ENCODE measurements at regions not wholly inside any gene's neighbourhood (a gene's known extent, or its start where the extent isn't known, plus 50 kb on each side); places are given as distances from the start of the nearest gene placed in this dataset.

DNA sequence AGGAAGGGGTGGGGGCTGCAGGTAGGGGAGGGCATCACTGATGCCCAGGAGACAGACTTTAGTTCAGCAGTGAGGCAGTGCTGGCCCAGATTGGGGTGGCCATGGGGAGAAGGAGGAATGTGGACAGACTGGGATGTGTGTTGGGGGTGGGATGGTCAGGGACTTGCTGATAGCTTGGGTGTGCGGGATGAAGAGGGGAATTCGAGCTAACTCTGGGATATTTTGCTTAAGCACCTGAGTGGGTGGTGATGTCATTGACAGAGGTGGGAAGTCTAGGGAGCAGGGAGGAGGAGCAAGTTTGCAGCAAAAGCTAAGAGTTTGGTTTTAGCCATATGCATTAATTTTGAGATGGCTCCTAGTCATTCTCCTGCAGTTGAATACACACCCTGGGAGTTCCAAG, 207.5 kb downstream of the RPLP1 start:
- no peaks in the 10 kb centered on the region for H3K36me3 Mint-ChIP-seq
- TF ChIP-seq CREB1 (CRISPR knock-in tag; IDR thresholded peaks at IDR 0.05) = no peak
- no peak for TF ChIP-seq ESRRA (CRISPR knock-in tag; IDR thresholded peaks at IDR 0.05; ENCODE audit: borderline replicate concordance)
- no peak for TF ChIP-seq NFE2L1 (CRISPR knock-in tag; IDR thresholded peaks at IDR 0.05)
- no peak for TF ChIP-seq SMAD3 (CRISPR knock-in tag; IDR thresholded peaks at IDR 0.05; ENCODE audit: borderline replicate concordance)
- TF ChIP-seq, protein P1, sequence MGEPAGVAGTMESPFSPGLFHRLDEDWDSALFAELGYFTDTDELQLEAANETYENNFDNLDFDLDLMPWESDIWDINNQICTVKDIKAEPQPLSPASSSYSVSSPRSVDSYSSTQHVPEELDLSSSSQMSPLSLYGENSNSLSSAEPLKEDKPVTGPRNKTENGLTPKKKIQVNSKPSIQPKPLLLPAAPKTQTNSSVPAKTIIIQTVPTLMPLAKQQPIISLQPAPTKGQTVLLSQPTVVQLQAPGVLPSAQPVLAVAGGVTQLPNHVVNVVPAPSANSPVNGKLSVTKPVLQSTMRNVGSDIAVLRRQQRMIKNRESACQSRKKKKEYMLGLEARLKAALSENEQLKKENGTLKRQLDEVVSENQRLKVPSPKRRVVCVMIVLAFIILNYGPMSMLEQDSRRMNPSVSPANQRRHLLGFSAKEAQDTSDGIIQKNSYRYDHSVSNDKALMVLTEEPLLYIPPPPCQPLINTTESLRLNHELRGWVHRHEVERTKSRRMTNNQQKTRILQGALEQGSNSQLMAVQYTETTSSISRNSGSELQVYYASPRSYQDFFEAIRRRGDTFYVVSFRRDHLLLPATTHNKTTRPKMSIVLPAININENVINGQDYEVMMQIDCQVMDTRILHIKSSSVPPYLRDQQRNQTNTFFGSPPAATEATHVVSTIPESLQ (CRISPR knock-in tag; IDR thresholded peaks at IDR 0.05) = no peak
- no peak for TF ChIP-seq ZNF416 (CRISPR knock-in tag; IDR thresholded peaks at IDR 0.05)
- no peak for TF ChIP-seq JAZF1 (CRISPR knock-in tag; IDR thresholded peaks at IDR 0.05)
- TF ChIP-seq, protein P2, sequence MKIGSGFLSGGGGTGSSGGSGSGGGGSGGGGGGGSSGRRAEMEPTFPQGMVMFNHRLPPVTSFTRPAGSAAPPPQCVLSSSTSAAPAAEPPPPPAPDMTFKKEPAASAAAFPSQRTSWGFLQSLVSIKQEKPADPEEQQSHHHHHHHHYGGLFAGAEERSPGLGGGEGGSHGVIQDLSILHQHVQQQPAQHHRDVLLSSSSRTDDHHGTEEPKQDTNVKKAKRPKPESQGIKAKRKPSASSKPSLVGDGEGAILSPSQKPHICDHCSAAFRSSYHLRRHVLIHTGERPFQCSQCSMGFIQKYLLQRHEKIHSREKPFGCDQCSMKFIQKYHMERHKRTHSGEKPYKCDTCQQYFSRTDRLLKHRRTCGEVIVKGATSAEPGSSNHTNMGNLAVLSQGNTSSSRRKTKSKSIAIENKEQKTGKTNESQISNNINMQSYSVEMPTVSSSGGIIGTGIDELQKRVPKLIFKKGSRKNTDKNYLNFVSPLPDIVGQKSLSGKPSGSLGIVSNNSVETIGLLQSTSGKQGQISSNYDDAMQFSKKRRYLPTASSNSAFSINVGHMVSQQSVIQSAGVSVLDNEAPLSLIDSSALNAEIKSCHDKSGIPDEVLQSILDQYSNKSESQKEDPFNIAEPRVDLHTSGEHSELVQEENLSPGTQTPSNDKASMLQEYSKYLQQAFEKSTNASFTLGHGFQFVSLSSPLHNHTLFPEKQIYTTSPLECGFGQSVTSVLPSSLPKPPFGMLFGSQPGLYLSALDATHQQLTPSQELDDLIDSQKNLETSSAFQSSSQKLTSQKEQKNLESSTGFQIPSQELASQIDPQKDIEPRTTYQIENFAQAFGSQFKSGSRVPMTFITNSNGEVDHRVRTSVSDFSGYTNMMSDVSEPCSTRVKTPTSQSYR (CRISPR knock-in tag; IDR thresholded peaks at IDR 0.05) = no peak
- TF ChIP-seq, protein P3, sequence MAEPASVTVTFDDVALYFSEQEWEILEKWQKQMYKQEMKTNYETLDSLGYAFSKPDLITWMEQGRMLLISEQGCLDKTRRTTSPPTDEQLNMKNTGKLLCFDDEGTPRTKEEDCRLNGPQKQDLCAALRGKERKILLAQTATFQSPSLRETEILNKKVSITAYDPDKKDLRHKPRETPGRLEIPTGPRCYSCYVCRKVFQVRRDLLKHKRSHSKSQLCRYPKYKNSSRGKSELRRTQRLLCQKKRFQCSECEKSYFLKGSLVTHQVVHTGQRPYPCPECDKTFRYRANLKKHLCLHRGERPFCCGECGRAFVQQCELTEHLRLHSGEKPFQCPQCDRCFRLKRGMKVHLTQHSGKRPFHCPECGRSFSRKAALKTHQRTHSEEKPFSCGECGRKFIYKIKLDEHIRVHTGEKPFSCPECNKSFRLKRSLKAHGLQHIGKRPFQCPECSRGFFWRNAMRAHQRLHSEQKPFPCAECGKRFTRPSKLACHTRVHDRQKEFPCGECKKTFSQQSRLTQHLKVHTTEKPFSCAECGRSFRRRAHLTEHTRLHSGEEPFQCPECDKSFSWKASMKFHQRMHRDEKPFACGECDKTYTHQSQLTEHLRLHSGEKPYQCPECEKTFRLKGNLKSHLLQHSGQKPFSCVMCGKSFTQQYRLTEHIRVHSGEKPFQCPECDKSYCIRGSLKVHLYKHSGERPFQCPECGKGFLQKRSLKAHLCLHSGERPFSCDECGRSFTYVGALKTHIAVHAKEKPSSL (CRISPR knock-in tag; conservative IDR thresholded peaks at IDR 0.05) = no peak
- TF ChIP-seq, protein P4, sequence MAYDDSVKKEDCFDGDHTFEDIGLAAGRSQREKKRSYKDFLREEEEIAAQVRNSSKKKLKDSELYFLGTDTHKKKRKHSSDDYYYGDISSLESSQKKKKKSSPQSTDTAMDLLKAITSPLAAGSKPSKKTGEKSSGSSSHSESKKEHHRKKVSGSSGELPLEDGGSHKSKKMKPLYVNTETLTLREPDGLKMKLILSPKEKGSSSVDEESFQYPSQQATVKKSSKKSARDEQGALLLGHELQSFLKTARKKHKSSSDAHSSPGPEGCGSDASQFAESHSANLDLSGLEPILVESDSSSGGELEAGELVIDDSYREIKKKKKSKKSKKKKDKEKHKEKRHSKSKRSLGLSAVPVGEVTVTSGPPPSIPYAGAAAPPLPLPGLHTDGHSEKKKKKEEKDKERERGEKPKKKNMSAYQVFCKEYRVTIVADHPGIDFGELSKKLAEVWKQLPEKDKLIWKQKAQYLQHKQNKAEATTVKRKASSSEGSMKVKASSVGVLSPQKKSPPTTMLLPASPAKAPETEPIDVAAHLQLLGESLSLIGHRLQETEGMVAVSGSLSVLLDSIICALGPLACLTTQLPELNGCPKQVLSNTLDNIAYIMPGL (CRISPR knock-in tag; IDR thresholded peaks at IDR 0.05) = no peak
- TF ChIP-seq CDX4 (CRISPR knock-in tag; IDR thresholded peaks at IDR 0.05; ENCODE audit: borderline replicate concordance) = no peak
- no peak for TF ChIP-seq AR (CRISPR knock-in tag; IDR thresholded peaks at IDR 0.05)
- TF ChIP-seq, protein P5, sequence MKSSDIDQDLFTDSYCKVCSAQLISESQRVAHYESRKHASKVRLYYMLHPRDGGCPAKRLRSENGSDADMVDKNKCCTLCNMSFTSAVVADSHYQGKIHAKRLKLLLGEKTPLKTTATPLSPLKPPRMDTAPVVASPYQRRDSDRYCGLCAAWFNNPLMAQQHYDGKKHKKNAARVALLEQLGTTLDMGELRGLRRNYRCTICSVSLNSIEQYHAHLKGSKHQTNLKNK (CRISPR knock-in tag; IDR thresholded peaks at IDR 0.05) = no peak
- no peak for TF ChIP-seq ZNF232 (CRISPR knock-in tag; IDR thresholded peaks at IDR 0.05)
- TF ChIP-seq ZSCAN18 (CRISPR knock-in tag; IDR thresholded peaks at IDR 0.05) = no peak
- no peak for TF ChIP-seq ZNF263 (CRISPR knock-in tag; IDR thresholded peaks at IDR 0.05; ENCODE audit: low read depth)
- no peak for TF ChIP-seq JUN (CRISPR knock-in tag; IDR thresholded peaks at IDR 0.05)
- no peaks in the 10 kb centered on the region for H3K9me3 Mint-ChIP-seq
- H3K4me3 Mint-ChIP-seq = no peak overlapping the region
- ATAC-seq (no peak), DNase-seq (ENCODE audit: low spot score) (no peak)
- ChIA-PET POLR2A (no interaction called here), CTCF (no interaction called here)
- peaks cover under 1% of the 10 kb centered on the region for H3K4me1 Mint-ChIP-seq
- no peaks in the 10 kb centered on the region for H3K27me3 Mint-ChIP-seq (ENCODE audit: low read depth)
- no peak overlapping the region for H3K27ac Mint-ChIP-seq

Measured in WTC11 (cell line).